ENCODE measurements at regions not wholly inside any gene's neighbourhood (a gene's known extent, or its start where the extent isn't known, plus 50 kb on each side); places are given as distances from the start of the nearest gene placed in this dataset.

GRCh38 chr2:217657252-217657651 lies 345.5 kb downstream of the TNS1 start:
- no peaks in the 10 kb centered on the region for H3K36me3 Mint-ChIP-seq (ENCODE audit: unreplicated experiment)
- H3K4me3 Mint-ChIP-seq (ENCODE audit: unreplicated experiment), result no peak overlapping the region
- no peak overlapping the region for H3K27ac Mint-ChIP-seq (ENCODE audit: unreplicated experiment)
- H3K27me3 Mint-ChIP-seq (ENCODE audit: unreplicated experiment), result no peaks in the 10 kb centered on the region
- no peaks in the 10 kb centered on the region for H3K9me3 Mint-ChIP-seq (ENCODE audit: unreplicated experiment)
- no peak for DNase-seq
- no peak for TF ChIP-seq CTCF (IDR thresholded peaks at IDR 0.05; ENCODE audit: partially characterized antibody, unreplicated experiment)
- no peaks in the 10 kb centered on the region for H3K4me1 Mint-ChIP-seq (ENCODE audit: low read depth, unreplicated experiment)

GRCh38 chr2:217656316-217656715 lies 346.5 kb downstream of the TNS1 start:
- no peak overlapping the region for H3K4me3 Mint-ChIP-seq (ENCODE audit: unreplicated experiment)
- no peaks in the 10 kb centered on the region for H3K4me1 Mint-ChIP-seq (ENCODE audit: low read depth, unreplicated experiment)
- TF ChIP-seq CTCF (IDR thresholded peaks at IDR 0.05; ENCODE audit: partially characterized antibody, unreplicated experiment), result no peak
- no peaks in the 10 kb centered on the region for H3K36me3 Mint-ChIP-seq (ENCODE audit: unreplicated experiment)
- DNase-seq, result no peak
- H3K27ac Mint-ChIP-seq (ENCODE audit: unreplicated experiment), result no peak overlapping the region
- H3K27me3 Mint-ChIP-seq (ENCODE audit: unreplicated experiment), result no peaks in the 10 kb centered on the region
- no peaks in the 10 kb centered on the region for H3K9me3 Mint-ChIP-seq (ENCODE audit: unreplicated experiment)

GRCh38 chr2:217655651-217656050 lies 347.1 kb downstream of the TNS1 start:
- DNase-seq, result no peak
- Mint-ChIP-seq H3K4me1 (ENCODE audit: low read depth, unreplicated experiment) (no peaks in the 10 kb centered on the region), H3K9me3 (ENCODE audit: unreplicated experiment) (no peaks in the 10 kb centered on the region), H3K27ac (ENCODE audit: unreplicated experiment) (no peak overlapping the region), H3K4me3 (ENCODE audit: unreplicated experiment) (no peak overlapping the region), H3K36me3 (ENCODE audit: unreplicated experiment) (no peaks in the 10 kb centered on the region), H3K27me3 (ENCODE audit: unreplicated experiment) (no peaks in the 10 kb centered on the region)
- no peak for TF ChIP-seq CTCF (IDR thresholded peaks at IDR 0.05; ENCODE audit: partially characterized antibody, unreplicated experiment)

GRCh38 chr2:217654168-217654567 lies 348.6 kb downstream of the TNS1 start:
- no peak for TF ChIP-seq CTCF (IDR thresholded peaks at IDR 0.05; ENCODE audit: partially characterized antibody, unreplicated experiment)
- H3K9me3 Mint-ChIP-seq (ENCODE audit: unreplicated experiment), result no peaks in the 10 kb centered on the region
- DNase-seq, result no peak
- H3K27me3 Mint-ChIP-seq (ENCODE audit: unreplicated experiment), result no peaks in the 10 kb centered on the region
- no peak overlapping the region for H3K4me3 Mint-ChIP-seq (ENCODE audit: unreplicated experiment)
- no peak overlapping the region for H3K27ac Mint-ChIP-seq (ENCODE audit: unreplicated experiment)
- no peaks in the 10 kb centered on the region for H3K36me3 Mint-ChIP-seq (ENCODE audit: unreplicated experiment)
- no peaks in the 10 kb centered on the region for H3K4me1 Mint-ChIP-seq (ENCODE audit: low read depth, unreplicated experiment)

- H3K27me3 Mint-ChIP-seq (ENCODE audit: unreplicated experiment), result no peaks in the 10 kb centered on the region
- no peaks in the 10 kb centered on the region for H3K4me1 Mint-ChIP-seq (ENCODE audit: low read depth, unreplicated experiment)
- no peak overlapping the region for H3K27ac Mint-ChIP-seq (ENCODE audit: unreplicated experiment)
- peaks cover 1% of the 10 kb centered on the region for H3K9me3 Mint-ChIP-seq (ENCODE audit: unreplicated experiment)
- DNase-seq, result no peak
- H3K4me3 Mint-ChIP-seq (ENCODE audit: unreplicated experiment), result no peak overlapping the region
- no peak for TF ChIP-seq CTCF (IDR thresholded peaks at IDR 0.05; ENCODE audit: partially characterized antibody, unreplicated experiment)
- H3K36me3 Mint-ChIP-seq (ENCODE audit: unreplicated experiment), result no peaks in the 10 kb centered on the region
Measured at GRCh38 chr2:217652761-217653639, 349.8 kb downstream of the TNS1 start.

Measured in glutamatergic neuron (in vitro differentiated cells).